ENCODE measurements at regions not wholly inside any gene's neighbourhood (a gene's known extent, or its start where the extent isn't known, plus 50 kb on each side); places are given as distances from the start of the nearest gene placed in this dataset.

DNA sequence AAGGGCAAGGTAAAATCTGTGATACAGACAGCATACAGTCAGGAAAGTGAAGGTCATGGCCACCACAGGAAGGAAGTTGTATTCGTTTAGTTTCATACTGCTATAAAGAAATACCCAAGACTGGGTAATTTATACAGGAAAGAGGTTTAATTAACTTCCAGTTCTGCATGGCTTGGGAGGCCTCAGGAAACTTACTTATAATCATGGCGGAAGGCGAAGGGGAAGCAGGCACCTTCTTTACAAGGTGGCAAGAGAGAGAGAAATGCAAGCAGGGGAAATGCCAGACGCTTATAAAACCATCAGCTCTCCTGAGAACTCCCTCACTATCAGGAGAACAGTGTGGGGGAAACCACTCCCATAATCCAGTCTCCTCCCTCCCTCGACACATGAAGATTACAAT lies 353.7 kb upstream of the SEMA6D start:
- Histone ChIP-seq H3K27me3 (ENCODE audit: control insufficient read depth, insufficient read depth, low read length) (no peaks in the 10 kb centered on the region), H3K27ac (ENCODE audit: low read length) (no peak overlapping the region), H3K36me3 (ENCODE audit: control insufficient read depth, insufficient read depth, low read length) (no peaks in the 10 kb centered on the region), H3K4me3 (ENCODE audit: low read depth in 2 of 2, low read length in 2 of 2) (no peak overlapping the region), H3K4me1 (ENCODE audit: control insufficient read depth, insufficient read depth, low read length) (no peaks in the 10 kb centered on the region), H3K9me3 (ENCODE audit: control insufficient read depth, insufficient read depth, low read depth, low read length) (no peaks in the 10 kb centered on the region)
- in situ Hi-C loops (cut with HindIII; ENCODE audit: low pct_unique_long_range_greater_than_20kb, low sequenced_read_pairs), result no loop called here
- ATAC-seq, result no peak
- no TSS peak for BruUV-seq (replicated peaks)
- intact Hi-C loops (cut with micrococcal nuclease; ENCODE audit: unreplicated experiment), result no loop called here
- CTCF ChIA-PET, result no interaction called here
- POLR2A ChIA-PET, result interaction anchor here (0.7 kb wide), 1 partner anchor 477 kb away, joined by 3 read pairs; no protein-coding TSS in a partner anchor
- TF ChIP-seq TCF7L2 (IDR thresholded peaks at IDR 0.05; ENCODE audit: low read depth, low read length) (no peak), SIN3A (IDR thresholded peaks at IDR 0.05; ENCODE audit: borderline replicate concordance, insufficient read depth, low read depth, low read length) (no peak), REST (IDR thresholded peaks at IDR 0.05; ENCODE audit: insufficient read depth in 1 of 2, low read depth in 2 of 2, low read length in 1 of 2) (no peak), POLR2AphosphoS5 (IDR thresholded peaks at IDR 0.05; ENCODE audit: low read depth, low read length) (no peak)
- TF ChIP-seq, protein P1, sequence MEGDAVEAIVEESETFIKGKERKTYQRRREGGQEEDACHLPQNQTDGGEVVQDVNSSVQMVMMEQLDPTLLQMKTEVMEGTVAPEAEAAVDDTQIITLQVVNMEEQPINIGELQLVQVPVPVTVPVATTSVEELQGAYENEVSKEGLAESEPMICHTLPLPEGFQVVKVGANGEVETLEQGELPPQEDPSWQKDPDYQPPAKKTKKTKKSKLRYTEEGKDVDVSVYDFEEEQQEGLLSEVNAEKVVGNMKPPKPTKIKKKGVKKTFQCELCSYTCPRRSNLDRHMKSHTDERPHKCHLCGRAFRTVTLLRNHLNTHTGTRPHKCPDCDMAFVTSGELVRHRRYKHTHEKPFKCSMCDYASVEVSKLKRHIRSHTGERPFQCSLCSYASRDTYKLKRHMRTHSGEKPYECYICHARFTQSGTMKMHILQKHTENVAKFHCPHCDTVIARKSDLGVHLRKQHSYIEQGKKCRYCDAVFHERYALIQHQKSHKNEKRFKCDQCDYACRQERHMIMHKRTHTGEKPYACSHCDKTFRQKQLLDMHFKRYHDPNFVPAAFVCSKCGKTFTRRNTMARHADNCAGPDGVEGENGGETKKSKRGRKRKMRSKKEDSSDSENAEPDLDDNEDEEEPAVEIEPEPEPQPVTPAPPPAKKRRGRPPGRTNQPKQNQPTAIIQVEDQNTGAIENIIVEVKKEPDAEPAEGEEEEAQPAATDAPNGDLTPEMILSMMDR (IDR thresholded peaks at IDR 0.05), result no peak
- DNase-seq (ENCODE audit: low read depth, low spot score), result no peak

- in situ Hi-C loops (cut with HindIII; ENCODE audit: low pct_unique_long_range_greater_than_20kb, low sequenced_read_pairs), result no loop called here
- POLR2A ChIA-PET, result interaction anchor here (0.7 kb wide), 1 partner anchor 477 kb away, joined by 3 read pairs; no protein-coding TSS in a partner anchor
- no peaks in the 10 kb centered on the region for H3K4me1 ChIP-seq (ENCODE audit: control insufficient read depth, insufficient read depth, low read length)
- H3K4me3 ChIP-seq (ENCODE audit: low read depth in 2 of 2, low read length in 2 of 2), result no peak overlapping the region
- CTCF ChIA-PET, result no interaction called here
- intact Hi-C loops (cut with micrococcal nuclease; ENCODE audit: unreplicated experiment), result no loop called here
- TF ChIP-seq POLR2AphosphoS5 (IDR thresholded peaks at IDR 0.05; ENCODE audit: low read depth, low read length) (no peak), TCF7L2 (IDR thresholded peaks at IDR 0.05; ENCODE audit: low read depth, low read length) (no peak), REST (IDR thresholded peaks at IDR 0.05; ENCODE audit: insufficient read depth in 1 of 2, low read depth in 2 of 2, low read length in 1 of 2) (no peak), SIN3A (IDR thresholded peaks at IDR 0.05; ENCODE audit: borderline replicate concordance, insufficient read depth, low read depth, low read length) (no peak)
- TF ChIP-seq, protein P1 (IDR thresholded peaks at IDR 0.05), result no peak
- BruUV-seq (replicated peaks), result no TSS peak
- no peak overlapping the region for H3K27ac ChIP-seq (ENCODE audit: low read length)
- DNase-seq (ENCODE audit: low read depth, low spot score) (no peak), ATAC-seq (no peak)
- no peaks in the 10 kb centered on the region for H3K27me3 ChIP-seq (ENCODE audit: control insufficient read depth, insufficient read depth, low read length)
- H3K9me3 ChIP-seq (ENCODE audit: control insufficient read depth, insufficient read depth, low read depth, low read length), result no peaks in the 10 kb centered on the region
- no peaks in the 10 kb centered on the region for H3K36me3 ChIP-seq (ENCODE audit: control insufficient read depth, insufficient read depth, low read length)
These were observed 352.8 kb upstream of the SEMA6D start for GRCh38 chr15:47364230-47365141.
